ENCODE measurements at regions not wholly inside any gene's neighbourhood (a gene's known extent, or its start where the extent isn't known, plus 50 kb on each side); places are given as distances from the start of the nearest gene placed in this dataset.

GRCh38 chr2:150041722-150042425 lies 445.6 kb downstream of the RND3 start:
- Histone ChIP-seq H3K4me1 (ENCODE audit: control insufficient read depth in 1 of 2, insufficient read depth in 2 of 2, low read depth in 1 of 2, low read length in 1 of 2) (no peaks in the 10 kb centered on the region; a peak in 1 of 4 replicates), H3K27me3 (ENCODE audit: insufficient read depth) (no peaks in the 10 kb centered on the region), H3F3A (replicated peaks; ENCODE audit: insufficient read depth) (peaks cover 2% of the 10 kb centered on the region), H3K36me3 (replicated peaks in 1 of 2; ENCODE audit: control insufficient read depth in 1 of 2, insufficient read depth in 2 of 2, low read length in 1 of 2) (no peaks in the 10 kb centered on the region), H4K20me1 (ENCODE audit: insufficient read depth) (no peaks in the 10 kb centered on the region), H3K4me3 (ENCODE audit: low read depth in 2 of 2, low read length in 1 of 2) (no peak overlapping the region), H3K4me2 (no peak overlapping the region), H3K9ac (no peak overlapping the region), H3K27ac (ENCODE audit: low read depth in 2 of 2, low read length in 1 of 2) (no peak overlapping the region), H3K9me3 (peaks cover 4% of the 10 kb centered on the region; the same call in 1 of the 2 replicates), H3K9me2 (no peaks in the 10 kb centered on the region), H2AFZ (ENCODE audit: low read depth) (no peak overlapping the region), H3K79me2 (ENCODE audit: insufficient read depth) (no peaks in the 10 kb centered on the region)
- ChIA-PET POLR2A (no interaction called here), CTCF (no interaction called here)
- 90% methylated on average over 8 of the region's 8 CpGs for WGBS (ENCODE audit: low lambda C conversion rate)
- no peak for DNase-seq
- TF ChIP-seq GATA2 (CRISPR knock-in tag; IDR thresholded peaks at IDR 0.05) (no peak), MAX (IDR thresholded peaks at IDR 0.05; ENCODE audit: low read depth) (no peak), GABPA (IDR thresholded peaks at IDR 0.05; ENCODE audit: low read depth) (no peak)

GRCh38 chr2:150036622-150037021 lies 449.0 kb upstream of the MMADHC start:
- no peaks in the 10 kb centered on the region for H3K27me3 ChIP-seq (ENCODE audit: insufficient read depth)
- H3K9ac ChIP-seq = no peak overlapping the region
- CTCF ChIA-PET = interaction anchor here (0.7 kb wide), 1 partner anchor 9 kb away, joined by 3 read pairs; no protein-coding TSS in a partner anchor
- no peak overlapping the region for H2AFZ ChIP-seq (ENCODE audit: low read depth)
- peaks cover 4% of the 10 kb centered on the region; the same call in 1 of the 2 replicates for H3K9me3 ChIP-seq
- no peak for DNase-seq
- POLR2A ChIA-PET = no interaction called here
- no peaks in the 10 kb centered on the region for H3K4me1 ChIP-seq (ENCODE audit: control insufficient read depth in 1 of 2, insufficient read depth in 2 of 2, low read depth in 1 of 2, low read length in 1 of 2)
- H3K27ac ChIP-seq (ENCODE audit: low read depth in 2 of 2, low read length in 1 of 2) = no peak overlapping the region
- H3K4me3 ChIP-seq (ENCODE audit: low read depth in 2 of 2, low read length in 1 of 2) = no peak overlapping the region
- H3K36me3 ChIP-seq (replicated peaks in 1 of 2; ENCODE audit: control insufficient read depth in 1 of 2, insufficient read depth in 2 of 2, low read length in 1 of 2) = no peaks in the 10 kb centered on the region
- H3F3A ChIP-seq (replicated peaks; ENCODE audit: insufficient read depth) = peaks cover 2% of the 10 kb centered on the region
- no peaks in the 10 kb centered on the region for H3K9me2 ChIP-seq
- H4K20me1 ChIP-seq (ENCODE audit: insufficient read depth) = no peaks in the 10 kb centered on the region
- no peaks in the 10 kb centered on the region for H3K79me2 ChIP-seq (ENCODE audit: insufficient read depth)
- no peak overlapping the region for H3K4me2 ChIP-seq
- TF ChIP-seq CTCF (IDR thresholded peaks at IDR 0.05) (no peak), ZBTB33 (IDR thresholded peaks at IDR 0.05; ENCODE audit: borderline replicate concordance, low read depth) (no peak), IRF3 (IDR thresholded peaks at IDR 0.05; ENCODE audit: low read depth, low read length) (no peak), RFX5 (IDR thresholded peaks at IDR 0.05; ENCODE audit: low read length) (no peak), RXRA (IDR thresholded peaks at IDR 0.05; ENCODE audit: borderline replicate concordance, low read depth) (no peak), NRF1 (IDR thresholded peaks at IDR 0.05; ENCODE audit: low read depth, low read length) (no peak), MXI1 (IDR thresholded peaks at IDR 0.05; ENCODE audit: low read depth, low read length) (no peak), YY1 (IDR thresholded peaks at IDR 0.05; ENCODE audit: low read depth) (no peak), EZH2phosphoT487 (IDR thresholded peaks at IDR 0.05; ENCODE audit: borderline replicate concordance, low read depth) (no peak), RAD21 (IDR thresholded peaks at IDR 0.05; ENCODE audit: low read length) (no peak), REST (IDR thresholded peaks at IDR 0.05; ENCODE audit: low read depth, low read length) (no peak), CHD2 (IDR thresholded peaks at IDR 0.05; ENCODE audit: low read length, partially characterized antibody) (no peak), GATA2 (CRISPR knock-in tag; IDR thresholded peaks at IDR 0.05) (no peak), SMC3 (IDR thresholded peaks at IDR 0.05; ENCODE audit: low read depth, low read length) (no peak), TCF12 (IDR thresholded peaks at IDR 0.05) (no peak), FOSL2 (IDR thresholded peaks at IDR 0.05; ENCODE audit: borderline replicate concordance, low read depth) (no peak)
